ENCODE measurements at regions not wholly inside any gene's neighbourhood (a gene's known extent, or its start where the extent isn't known, plus 50 kb on each side); places are given as distances from the start of the nearest gene placed in this dataset.

- TF ChIP-seq POLR2A (IDR thresholded peaks at IDR 0.05; ENCODE audit: low read length) (no peak), GATA1 (IDR thresholded peaks at IDR 0.05; ENCODE audit: low read depth, low read length) (no peak)
Observed at GRCh38 chr5:125316391-125316790, 570.0 kb upstream of the ZNF608 start.

Measured in erythroblast (primary cell).